IPS DF 4.7 (cell line): ENCODE measurements at regions not wholly inside any gene's neighbourhood (a gene's known extent, or its start where the extent isn't known, plus 50 kb on each side); places are given as distances from the start of the nearest gene placed in this dataset.

Experiments used
- DNase-seq: peaks from one replicate; pipeline ENCODE4 v3.0.0-alpha.2; 2013; ENCODE audit warnings: low spot score; ENCODE audit errors: extremely low read depth

DNA sequence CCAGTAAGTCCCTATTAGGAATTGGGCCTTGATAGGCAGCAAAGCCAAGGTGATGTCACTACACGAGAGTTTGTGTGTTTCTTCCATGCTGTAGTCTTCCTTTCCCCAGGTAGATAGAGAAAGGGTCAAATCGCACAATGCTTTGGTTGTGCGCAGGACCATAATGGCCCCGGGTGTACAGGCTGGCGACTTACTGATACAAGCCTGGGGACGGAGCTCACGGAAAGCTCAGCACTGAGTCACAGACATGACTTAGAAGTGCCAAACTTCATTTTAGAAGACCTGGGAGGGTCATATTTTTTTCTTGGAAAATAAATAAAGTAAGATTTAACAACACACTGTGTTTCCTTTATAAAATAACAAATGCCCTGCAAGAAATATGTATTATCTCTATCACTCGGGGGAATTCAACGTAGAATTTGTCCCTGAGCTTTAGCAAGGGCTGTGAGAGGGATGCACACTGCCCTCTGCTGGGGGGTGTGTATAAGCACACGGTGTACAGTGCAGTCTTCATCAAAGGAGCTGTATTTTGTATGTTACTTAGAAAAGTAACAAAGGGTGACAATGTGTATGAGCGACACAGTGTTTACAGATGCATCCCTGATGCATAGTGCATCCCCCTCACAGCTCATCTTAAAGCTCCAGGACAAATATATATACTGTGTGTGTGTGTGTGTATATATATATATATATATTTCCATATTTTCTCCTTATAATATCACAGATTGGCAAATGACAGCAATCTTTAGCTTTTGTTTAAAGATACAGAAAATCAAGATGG, 254.5 kb upstream of the VEGFC start:
- DNase-seq = no peak

DNA sequence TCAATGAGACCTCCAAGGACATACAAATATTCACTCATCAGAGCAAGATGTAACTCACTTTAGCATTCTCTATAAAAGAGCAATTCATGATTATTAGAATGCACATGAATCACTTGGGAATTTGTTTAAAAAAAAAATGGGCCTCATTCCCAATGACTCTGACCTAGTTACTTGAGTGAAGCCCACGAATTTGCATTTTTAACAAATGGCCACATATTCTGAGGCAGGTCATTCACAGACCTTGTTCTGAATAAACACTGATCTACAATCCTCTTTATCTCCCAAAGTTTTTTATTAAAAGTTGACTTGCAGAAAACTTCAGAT, 255.1 kb upstream of the VEGFC start:
- DNase-seq = no peak

DNA sequence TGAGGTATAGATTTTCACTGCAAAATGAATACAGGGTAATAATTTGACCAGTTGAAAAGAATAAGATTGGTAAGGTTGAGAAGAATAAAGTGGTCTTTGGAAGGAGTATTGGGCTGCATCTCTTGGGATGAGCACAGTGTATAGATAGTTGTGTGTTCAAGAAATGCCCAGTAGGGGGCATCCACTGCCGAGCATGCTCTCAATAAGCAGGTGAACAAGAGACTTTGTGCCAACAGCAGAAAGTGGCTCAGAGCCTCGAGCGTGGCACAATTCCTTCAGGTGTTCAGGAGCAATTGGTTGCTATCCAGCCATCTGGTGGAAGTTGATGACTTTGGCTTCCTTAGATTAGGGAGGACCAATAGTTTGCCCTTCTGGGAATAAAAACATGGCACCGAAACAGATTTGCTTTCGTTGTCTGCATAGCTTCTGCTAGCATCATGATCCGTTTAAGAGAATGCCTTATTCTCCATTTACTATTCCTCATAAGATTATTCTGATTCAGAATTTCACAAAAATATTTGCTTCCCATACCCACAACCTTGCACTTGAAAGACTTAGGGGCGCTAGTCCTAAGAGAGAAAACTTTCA, 258.1 kb upstream of the NEIL3 start:
- DNase-seq = peak; percentile 60

DNA sequence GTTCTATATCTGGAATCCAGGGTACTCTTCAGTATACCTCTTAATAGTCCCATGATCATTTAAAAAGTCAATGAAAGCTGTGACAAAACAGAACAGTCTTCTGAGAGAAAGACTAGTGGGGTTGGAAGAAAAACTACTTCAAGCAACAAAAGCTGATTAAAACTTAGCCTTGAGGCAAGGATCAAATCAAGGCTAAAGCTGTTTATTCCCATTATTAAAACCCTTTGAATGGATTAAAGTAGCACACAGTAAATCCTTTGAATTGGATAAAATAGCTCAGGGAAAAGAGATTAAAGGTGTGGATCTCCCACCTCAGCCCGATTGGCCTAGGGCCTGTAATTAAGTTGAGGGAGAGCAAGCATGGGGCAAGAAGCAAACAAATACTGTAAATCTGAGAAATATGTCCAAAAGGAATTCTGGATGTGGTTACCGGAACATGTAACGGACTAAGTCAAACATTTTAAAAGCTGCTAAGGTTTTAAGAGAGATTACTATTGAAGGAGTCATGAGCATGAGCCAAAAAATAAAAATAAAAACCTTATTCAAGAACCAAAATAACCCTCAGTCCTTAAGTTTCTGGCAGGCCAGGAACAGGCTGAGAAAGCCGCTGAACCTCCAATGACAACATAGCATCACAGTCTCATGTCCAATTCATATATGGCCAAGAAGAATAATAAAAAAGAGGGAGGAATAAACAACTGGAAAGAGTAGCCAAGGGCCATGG, 257.3 kb upstream of the NEIL3 start:
- no peak for DNase-seq

DNA sequence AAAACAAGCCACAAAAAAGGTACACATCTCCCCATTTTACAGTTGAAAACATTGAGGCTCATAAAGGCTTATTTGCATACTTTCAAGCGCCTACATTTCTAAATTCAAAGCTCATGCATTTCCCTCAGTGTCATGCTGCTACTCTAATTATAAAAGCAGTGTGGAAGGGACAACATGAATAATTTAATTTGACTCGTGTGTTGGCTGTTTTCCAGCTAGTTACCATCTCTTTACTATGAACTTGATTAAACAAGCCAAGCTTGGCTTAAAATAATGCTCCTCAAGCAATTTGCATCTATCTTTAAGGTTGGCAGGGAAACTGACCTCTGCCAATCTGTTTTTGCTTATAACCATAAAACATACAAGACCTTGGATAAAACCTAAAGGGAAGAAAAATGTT, 252.5 kb upstream of the NEIL3 start:
- no peak for DNase-seq

DNA sequence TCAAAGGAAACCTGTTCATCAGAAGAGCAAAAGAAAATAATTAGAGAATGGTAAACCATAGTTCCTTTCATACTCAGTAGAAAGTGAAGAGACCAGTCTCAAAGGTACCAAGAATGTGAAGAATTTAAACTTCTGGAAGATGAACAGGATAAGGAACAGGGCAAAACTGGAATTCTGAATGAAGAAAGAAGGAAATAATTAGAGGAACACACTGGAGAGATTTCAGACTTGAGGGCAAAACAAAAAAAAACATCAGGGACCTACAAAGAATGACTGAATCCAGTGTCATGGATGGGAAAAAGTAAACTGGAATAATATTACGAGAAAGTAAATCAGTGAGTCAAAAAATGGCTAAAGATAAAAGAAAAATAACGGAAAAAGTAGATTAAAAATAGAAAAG, 245.6 kb upstream of the NEIL3 start:
- DNase-seq = no peak

DNA sequence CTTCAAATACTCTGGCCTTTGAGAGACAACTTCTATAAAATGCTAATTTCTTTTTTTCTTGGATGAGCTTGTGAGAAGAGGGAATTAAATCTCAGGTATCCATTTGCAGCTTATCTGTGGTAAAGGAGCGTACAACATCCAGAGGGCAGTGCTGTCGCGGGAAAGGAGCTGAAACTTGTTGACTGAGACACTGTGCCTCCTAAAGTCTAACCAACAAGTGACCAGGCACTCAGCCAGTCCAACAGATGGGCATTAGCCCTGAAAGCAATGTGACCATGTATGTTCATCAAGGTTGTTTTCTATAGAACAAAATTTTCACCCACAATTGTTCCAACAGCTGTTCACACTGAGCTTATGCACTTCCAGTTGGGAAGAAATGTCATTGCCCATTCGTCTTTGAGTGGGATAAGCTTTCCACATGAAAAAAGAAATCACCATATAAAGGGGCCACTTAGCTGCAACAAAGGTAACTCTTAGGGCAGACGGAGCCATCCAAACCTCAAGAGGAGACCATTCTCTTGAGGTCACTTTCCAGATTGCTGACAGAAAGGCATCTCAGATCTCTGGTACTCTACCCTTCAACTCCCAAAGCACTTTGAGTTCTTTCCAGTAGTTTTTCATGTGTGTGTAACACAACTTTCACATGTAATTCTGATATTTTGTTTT, 244.8 kb upstream of the NEIL3 start:
- DNase-seq = no peak

DNA sequence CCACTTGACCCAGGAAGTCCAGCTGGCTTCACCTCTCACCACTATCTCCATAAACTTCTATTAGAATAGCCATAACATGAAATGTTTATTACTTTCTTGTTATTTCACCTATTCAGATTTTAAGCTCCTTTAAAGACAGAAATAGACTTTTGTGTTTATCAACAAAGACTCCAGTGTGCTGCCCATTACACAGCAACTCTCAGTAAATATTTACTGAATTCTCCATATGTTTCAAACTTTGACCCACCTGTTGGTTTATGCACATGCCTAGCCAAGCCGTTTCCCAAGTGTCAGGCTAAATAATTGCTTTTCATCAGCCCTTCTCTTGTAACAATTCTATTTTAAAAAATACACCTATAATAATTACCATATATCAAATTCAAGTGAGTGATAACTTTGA, 242.9 kb upstream of the NEIL3 start:
- DNase-seq = no peak

DNA sequence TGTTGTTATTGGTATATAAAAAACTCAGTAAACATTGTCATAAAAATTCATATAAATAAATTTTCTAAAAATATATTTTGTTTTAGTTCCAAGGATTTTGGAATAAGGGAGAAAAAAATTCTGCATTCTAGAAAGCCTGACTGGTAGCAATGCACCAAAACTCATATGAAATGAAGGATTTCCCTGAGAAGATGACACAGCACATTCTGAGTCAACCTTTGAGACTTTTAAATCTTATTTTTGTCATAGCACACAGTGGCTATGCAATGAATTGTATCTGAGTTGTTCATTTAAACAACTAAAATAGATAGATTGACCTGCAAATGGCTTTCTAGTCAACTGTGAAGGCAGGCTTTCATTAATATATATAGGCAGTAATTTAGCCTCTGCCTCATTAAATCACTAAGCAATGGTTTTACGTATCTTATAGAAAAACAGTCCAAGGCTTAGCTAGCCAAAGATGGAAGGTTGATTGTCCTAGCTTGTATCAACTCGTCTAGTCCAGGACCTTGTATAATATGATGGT, 239.1 kb upstream of the NEIL3 start:
- DNase-seq = no peak

DNA sequence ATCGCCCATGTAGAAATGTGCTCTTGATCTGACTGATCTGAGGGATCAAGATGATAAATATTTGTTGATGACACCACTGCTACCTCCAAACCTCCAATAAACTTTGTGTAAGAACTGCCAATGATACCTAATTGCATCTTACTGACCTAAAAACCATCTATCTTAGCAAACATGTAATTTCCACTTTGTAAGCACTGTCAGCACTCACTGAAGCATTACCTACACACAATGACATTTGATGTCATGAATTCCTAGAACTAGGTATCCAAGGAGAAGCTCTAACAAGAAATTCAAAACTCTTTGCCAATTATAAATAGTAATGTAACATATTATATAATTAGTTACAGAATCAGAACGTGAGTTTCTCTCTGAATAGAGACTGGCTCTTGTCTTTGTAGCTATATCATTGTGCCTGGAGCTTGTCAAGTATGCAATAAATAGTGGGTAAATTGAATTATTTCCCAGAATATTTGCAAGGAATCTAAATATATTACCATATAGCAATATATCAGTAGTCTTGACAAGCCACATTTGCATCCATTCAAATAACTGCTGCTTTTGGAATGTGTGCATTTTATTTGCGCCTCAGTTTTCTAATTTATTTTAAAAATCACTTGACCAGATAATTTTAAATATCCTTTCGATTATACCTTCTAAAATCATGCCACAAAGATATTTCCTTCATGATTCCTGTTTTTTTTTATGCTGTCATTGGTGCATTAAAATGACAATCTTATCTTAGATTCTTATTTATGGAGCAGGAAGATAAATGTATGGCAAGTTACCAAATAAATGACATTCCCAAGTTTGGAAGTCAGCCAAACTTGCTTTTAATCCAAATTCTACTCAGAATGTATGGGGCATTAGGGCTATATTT, 232.3 kb upstream of the NEIL3 start:
- DNase-seq = no peak

DNA sequence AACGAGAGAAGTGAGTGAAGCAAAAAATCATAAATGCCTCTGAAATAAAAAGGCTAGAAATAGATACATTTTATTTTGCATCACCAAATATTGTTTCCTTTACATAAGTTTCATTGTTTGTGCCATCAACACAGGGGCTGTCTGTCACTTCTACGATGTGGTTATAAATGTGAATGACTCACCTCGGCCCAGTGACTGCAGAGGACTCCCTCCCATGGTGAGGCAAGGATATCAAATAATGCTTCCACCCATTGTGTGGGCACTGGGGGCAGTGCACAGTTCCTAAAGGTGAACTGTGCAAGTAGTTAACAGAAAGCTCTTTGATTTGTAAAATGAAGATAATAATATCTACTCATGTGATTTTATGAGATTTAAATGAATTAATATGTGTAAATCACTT, 230.3 kb upstream of the NEIL3 start:
- no peak for DNase-seq

DNA sequence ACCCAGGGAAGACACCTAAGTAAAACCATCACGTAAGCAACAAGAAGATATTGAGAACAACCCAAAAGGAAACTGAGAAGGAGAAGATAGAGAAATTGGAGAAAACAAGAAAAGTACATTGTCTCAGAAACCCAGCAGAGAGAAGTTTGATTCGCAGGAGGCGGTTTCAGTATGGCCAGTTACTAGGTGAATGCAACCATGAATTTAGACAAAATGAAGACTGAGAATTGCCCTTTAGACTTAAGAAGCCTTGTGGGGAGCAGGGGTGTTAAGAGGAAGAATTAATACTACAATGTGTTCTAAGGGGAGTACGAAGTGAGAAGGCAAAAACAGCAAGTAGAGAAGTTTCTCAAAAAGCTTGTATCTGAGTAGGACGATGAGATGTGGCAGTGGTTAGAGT, 229.3 kb upstream of the NEIL3 start:
- no peak for DNase-seq

DNA sequence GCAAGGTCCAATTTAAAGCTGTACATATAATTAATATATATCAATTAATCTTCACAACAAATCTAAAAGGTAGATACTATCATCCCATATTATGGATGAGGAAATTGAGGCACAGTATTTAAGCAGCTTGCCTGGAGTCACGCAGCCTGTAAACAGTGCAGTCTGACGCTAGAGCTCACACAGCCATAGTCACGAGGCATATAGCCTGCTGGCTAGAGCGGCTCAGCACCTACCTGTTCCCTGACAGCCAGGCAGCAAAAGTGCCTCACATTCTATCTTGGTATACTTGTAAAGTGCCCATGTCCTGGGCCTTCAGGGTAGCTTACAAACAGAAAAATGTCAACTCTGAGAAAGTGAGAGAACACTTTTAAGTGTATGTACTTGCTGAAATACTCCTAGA, 222.6 kb upstream of the NEIL3 start:
- DNase-seq = no peak

DNA sequence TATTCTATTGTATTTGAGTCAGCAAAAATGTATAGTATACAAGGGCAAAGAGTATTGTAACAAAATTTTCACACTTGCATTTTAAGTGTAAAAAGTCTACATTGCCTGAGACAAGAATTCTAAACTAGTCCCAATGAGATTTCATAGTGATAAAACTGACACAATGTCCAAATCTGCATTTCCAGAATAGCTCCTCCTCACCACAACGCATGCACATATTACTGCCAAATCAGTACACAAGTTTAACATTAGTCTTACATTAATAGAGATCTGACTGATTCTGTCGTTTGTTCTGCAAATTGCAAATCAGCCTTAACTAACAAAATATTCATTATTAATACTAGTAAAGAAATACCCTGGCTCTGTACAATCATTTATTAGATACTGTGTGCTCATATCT, 222.2 kb upstream of the NEIL3 start:
- DNase-seq = no peak

DNA sequence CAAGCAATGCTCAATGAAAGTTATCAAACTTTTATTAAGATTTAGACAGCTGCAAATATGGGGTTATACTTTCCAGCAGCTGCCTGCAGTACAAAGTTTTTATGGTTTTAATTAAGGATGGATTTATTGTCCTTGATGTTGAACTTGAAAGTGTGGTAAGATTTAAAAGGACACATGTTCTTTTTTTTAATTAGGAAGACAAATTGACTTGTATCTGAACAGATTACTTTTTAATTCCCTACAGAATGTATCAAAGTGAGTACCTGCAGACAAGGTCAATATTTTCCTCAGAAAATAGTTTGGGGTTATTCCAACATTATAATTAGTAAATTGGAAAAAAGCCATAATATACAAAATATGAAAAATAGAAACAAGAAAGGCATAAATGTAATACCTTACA, 218.2 kb upstream of the NEIL3 start:
- DNase-seq = no peak

DNA sequence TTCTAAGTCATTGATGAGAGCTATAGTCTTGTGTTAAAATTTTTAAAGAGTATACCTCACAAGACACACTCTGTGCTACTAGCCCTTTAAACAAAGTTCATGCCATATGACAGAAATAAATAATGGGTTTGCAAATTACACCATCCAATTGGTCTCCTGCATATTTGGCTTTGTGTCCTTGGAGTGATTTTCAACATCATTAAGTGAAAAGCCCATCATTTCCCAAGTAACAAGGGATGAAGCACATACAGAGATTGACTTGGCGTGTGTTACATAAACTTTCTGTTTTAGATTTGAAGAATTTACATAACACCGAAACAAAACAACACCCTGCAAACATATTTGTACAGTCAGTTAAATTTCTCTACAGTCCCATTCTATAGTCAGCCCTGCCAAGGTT, 216.9 kb upstream of the NEIL3 start:
- DNase-seq = no peak

DNA sequence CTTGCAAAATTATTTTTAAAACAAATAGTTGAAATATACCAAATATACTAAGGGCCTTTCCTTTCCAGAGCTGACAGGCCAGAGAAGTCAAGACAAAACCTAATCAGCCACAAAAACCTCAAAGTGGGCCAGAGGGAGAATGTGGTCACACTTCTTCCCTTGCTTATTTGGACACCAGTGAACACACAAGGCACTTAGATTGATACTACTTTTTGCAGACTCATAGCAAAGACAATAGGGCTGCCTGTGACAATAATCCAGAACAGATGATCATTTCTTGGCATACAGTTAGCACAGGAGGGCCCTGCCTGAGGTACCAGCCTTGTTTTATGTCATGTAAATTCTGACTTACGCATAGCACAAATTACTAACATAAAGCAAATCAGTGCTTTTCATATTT, 215.7 kb upstream of the NEIL3 start:
- DNase-seq = no peak

DNA sequence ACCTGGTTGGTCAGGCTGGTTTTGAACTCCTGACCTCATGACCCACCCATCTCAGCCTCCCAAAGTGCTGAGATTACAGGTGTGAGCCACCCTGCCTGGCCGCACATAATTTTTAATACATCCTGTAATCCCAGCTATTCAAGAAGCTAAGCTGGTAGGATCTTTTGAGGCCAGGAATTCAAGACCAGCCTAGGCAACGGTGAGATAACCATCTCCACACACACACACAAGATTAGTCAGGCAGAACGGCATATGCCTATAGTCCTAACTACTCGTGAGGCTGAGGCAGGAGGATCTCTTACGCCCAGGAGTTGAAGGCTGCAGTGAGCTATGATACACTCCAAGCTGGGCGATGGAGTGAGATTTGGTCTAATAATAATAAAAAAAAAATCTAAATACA, 212.4 kb upstream of the NEIL3 start:
- no peak for DNase-seq

DNA sequence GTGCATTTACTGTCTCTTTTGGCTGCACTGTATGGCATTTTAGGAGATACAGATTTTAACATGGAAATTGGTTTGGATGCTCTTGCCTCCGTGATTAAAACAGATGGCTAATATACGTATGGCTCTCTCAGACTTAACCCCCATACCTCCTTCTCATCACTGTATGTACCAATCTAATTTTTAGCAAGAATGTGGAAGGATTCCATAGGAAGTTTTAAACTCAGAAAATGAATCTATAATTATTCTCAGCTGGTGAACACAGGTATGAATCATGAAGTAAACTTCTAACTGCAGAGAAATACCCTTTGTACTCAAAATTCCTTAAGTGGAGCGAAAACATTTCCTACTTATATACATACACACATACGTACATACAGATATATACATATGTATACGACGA, 210.5 kb upstream of the NEIL3 start:
- no peak for DNase-seq

DNA sequence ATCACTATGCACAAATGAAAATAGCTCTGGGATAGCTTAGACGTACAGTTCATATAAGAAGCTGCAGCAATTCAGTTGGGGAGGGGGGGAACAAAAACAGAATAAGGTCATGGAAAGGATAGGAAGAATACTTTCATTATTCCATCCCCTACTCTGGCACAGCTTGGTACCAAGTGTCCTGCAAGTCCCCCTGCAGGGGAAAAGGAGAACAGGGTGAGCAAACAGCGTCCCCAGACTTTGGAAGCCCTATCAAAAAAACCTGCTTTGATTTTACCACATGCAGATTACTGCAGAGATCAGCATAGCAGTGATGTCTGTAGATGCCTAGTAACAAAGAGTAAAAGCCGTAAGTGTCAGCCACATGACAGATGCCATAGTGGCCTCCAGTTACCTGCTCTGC, 209.4 kb upstream of the NEIL3 start:
- no peak for DNase-seq

DNA sequence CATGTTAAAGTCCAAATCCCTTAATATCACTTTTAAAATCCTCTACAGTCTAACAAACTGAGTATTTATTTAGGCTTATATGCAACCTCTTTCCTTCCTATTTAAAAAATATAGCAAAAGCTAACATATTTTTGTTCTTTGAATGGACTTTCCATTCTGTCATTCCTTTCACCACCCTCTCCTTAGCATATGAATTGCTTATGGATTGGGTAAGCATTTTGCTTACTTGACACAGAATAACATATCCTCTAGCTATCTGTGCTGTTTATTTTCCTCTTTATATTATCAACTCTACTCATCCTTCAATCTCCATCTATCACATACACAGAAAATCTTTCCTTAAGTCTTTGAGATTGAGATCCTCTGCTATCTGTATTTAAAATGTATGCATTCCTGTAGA, 206.1 kb upstream of the NEIL3 start:
- DNase-seq = no peak
